Neuronal stem cell (in vitro differentiated cells): ENCODE measurements at regions not wholly inside any gene's neighbourhood (a gene's known extent, or its start where the extent isn't known, plus 50 kb on each side); places are given as distances from the start of the nearest gene placed in this dataset.

Experiments used
- DNase-seq: peaks from one replicate; pipeline ENCODE4 v3.0.0-alpha.2; 2013; ENCODE audit warnings: low spot score
- H2AFZ ChIP-seq: one replicate; pipeline ENCODE4 v1.6.1; 2013; ENCODE audit warnings: mild to moderate bottlenecking, low read length, inconsistent platforms
- H2AK5ac ChIP-seq: 2 replicates; pipeline ENCODE4 v1.6.1; 2013; ENCODE audit warnings: low read depth, mild to moderate bottlenecking, inconsistent platforms, low read length, moderate library complexity, mixed read lengths
- H2BK120ac ChIP-seq: 2 replicates; pipeline ENCODE4 v1.6.1; 2013; ENCODE audit warnings: low read depth, mild to moderate bottlenecking, inconsistent platforms, low read length, moderate library complexity, mixed read lengths
- H2BK12ac ChIP-seq: one replicate; pipeline ENCODE4 v1.6.1; 2013; ENCODE audit warnings: low read length, inconsistent platforms
- H2BK15ac ChIP-seq: 2 replicates; pipeline ENCODE4 v1.6.1; 2013; ENCODE audit warnings: mild to moderate bottlenecking, low read length, inconsistent platforms, mixed read lengths
- H2BK5ac ChIP-seq: one replicate; pipeline ENCODE4 v1.6.1; 2013; ENCODE audit warnings: inconsistent platforms, mild to moderate bottlenecking, low read length, moderate library complexity
- H3K14ac ChIP-seq: one replicate; pipeline ENCODE4 v1.6.1; 2013; ENCODE audit warnings: low read length, inconsistent platforms
- H3K18ac ChIP-seq: 2 replicates; pipeline ENCODE4 v1.6.1; 2013; ENCODE audit warnings: low read length, inconsistent platforms
- H3K23ac ChIP-seq: 2 replicates; pipeline ENCODE4 v1.6.1; 2013; ENCODE audit warnings: low read depth, mild to moderate bottlenecking, mixed read lengths, low read length, inconsistent platforms; ENCODE audit not compliant: poor library complexity
- H3K27ac ChIP-seq: replicated peaks from 3 replicates; pipeline ENCODE4 v1.5.1; 2013; ENCODE audit warnings: low read length, inconsistent platforms
- H3K27me3 ChIP-seq, 3 experiments: 2 replicates each; pipeline ENCODE4 v1.6.1; 2013; ENCODE audit warnings: low read length in 3 of 3, mild to moderate bottlenecking in 2 of 3, inconsistent platforms in 1 of 3, low read depth in 1 of 3, mixed read lengths in 1 of 3, moderate library complexity in 1 of 3; ENCODE audit not compliant: control insufficient read depth in 3 of 3, insufficient read depth in 3 of 3
- H3K36me3 ChIP-seq, 2 donors: replicated peaks in 1 of 2; 2 replicates each; pipeline ENCODE4 v1.6.1; 2013; ENCODE audit warnings: low read length in 2 of 2; ENCODE audit not compliant: control insufficient read depth in 2 of 2, insufficient read depth in 2 of 2
- H3K4ac ChIP-seq: 2 replicates; pipeline ENCODE4 v1.6.1; 2013; ENCODE audit warnings: inconsistent platforms, mild to moderate bottlenecking, low read length, moderate library complexity
- H3K4me1 ChIP-seq, 2 donors: 1 replicate in 1 of 2; 2 replicates in 1 of 2; pipeline ENCODE4 v1.6.1; 2013; ENCODE audit warnings: low read length in 2 of 2, low read depth in 1 of 2; ENCODE audit not compliant: control insufficient read depth in 2 of 2, insufficient read depth in 1 of 2
- H3K4me2 ChIP-seq: one replicate; pipeline ENCODE4 v1.6.1; 2013; ENCODE audit warnings: mild to moderate bottlenecking, low read length, inconsistent platforms; ENCODE audit not compliant: insufficient read depth, poor library complexity, severe bottlenecking
- H3K4me3 ChIP-seq, 2 donors: 2 replicates each; pipeline ENCODE4 v1.5.1; 2013; ENCODE audit warnings: low read length in 2 of 2, mild to moderate bottlenecking in 2 of 2, inconsistent platforms in 1 of 2, moderate library complexity in 1 of 2
- H3K79me1 ChIP-seq: one replicate; pipeline ENCODE4 v1.6.1; 2013; ENCODE audit warnings: low read depth, mild to moderate bottlenecking, inconsistent platforms, low read length, moderate library complexity
- H3K9ac ChIP-seq: one replicate; pipeline ENCODE4 v1.6.1; 2013; ENCODE audit warnings: mild to moderate bottlenecking, low read depth, low read length, inconsistent platforms; ENCODE audit not compliant: poor library complexity
- H3K9me3 ChIP-seq, 2 donors: replicated peaks in 1 of 2; 2 replicates each; pipeline versions ENCODE3 to v1.6.1; 2013; ENCODE audit warnings: low read length in 2 of 2, mild to moderate bottlenecking in 2 of 2, inconsistent platforms in 1 of 2, low read depth in 1 of 2, mixed read lengths in 1 of 2, moderate library complexity in 1 of 2; ENCODE audit not compliant: control insufficient read depth in 2 of 2, insufficient read depth in 1 of 2
- H4K8ac ChIP-seq: one replicate; pipeline ENCODE4 v1.6.1; 2013; ENCODE audit warnings: low read depth, mild to moderate bottlenecking, inconsistent platforms, low read length, moderate library complexity
- H4K91ac ChIP-seq: one replicate; pipeline ENCODE4 v1.6.1; 2013; ENCODE audit warnings: low read length, low read depth, mild to moderate bottlenecking, inconsistent platforms; ENCODE audit not compliant: poor library complexity
- WGBS, 2 donors: extraction: QIAGEN DNeasy Blood & Tissue Kit; methylation state at CpG; one replicate each; pipeline ENCODE4 v1.1.7; 2013; ENCODE audit warnings: missing lambda C conversion rate in 2 of 2, mixed read lengths in 1 of 2; ENCODE audit not compliant: insufficient read length in 2 of 2, insufficient replicate concordance in 1 of 2; ENCODE audit errors: extremely low coverage in 2 of 2; 5-methylcytosine and 5-hydroxymethylcytosine counted together

- Histone ChIP-seq H2BK5ac (no peak overlapping the region), H3K18ac (peak overlapping the region; percentile 79)
- no CpG with 5 or more reads among the region's 4 CpGs for WGBS, 2 donors
Measured at GRCh38 chr2:128665113-128665512, 346.4 kb upstream of the HS6ST1 start.

GRCh38 chr2:128666596-128666995 is 347.9 kb upstream of the HS6ST1 start:
- Histone ChIP-seq H2BK120ac (no peak overlapping the region), H2BK5ac (no peak overlapping the region), H4K91ac (no peak overlapping the region), H3K14ac (no peak overlapping the region), H3K23ac (no peak overlapping the region), H2BK15ac (no peak overlapping the region), H3K27ac (no peak overlapping the region), H3K4ac (no peak overlapping the region), H4K8ac (no peak overlapping the region), H2BK12ac (no peak overlapping the region), H3K9ac (no peak overlapping the region), H3K9me3 (peaks cover 0 to 13% of the 10 kb centered on the region in 2 donors), H2AFZ (peak overlapping the region; percentile 34), H3K36me3 (no peaks in the 10 kb centered on the region), H3K4me2 (no peak overlapping the region), H3K79me1 (no peaks in the 10 kb centered on the region), H3K4me1 (peaks cover 5 to 7% of the 10 kb centered on the region in 2 donors), H3K27me3 (no peaks in the 10 kb centered on the region), H3K4me3 (no peak overlapping the region), H2AK5ac (no peak overlapping the region), H3K18ac (no peak overlapping the region)
- DNase-seq: no peak
- WGBS, 2 donors: no CpG with 5 or more reads among the region's 6 CpGs

More at GRCh38 chr2:128665113-128665512, 346.4 kb upstream of the HS6ST1 start:
- H3K23ac ChIP-seq: no peak overlapping the region
- no peak for DNase-seq
- H2AK5ac ChIP-seq: peak overlapping the region; percentile 86
- H3K14ac ChIP-seq: peak overlapping the region; percentile 15
- peak overlapping the region; percentile 72 for H2BK15ac ChIP-seq
- no peaks in the 10 kb centered on the region for H3K79me1 ChIP-seq
- no peak overlapping the region for H3K4ac ChIP-seq
- H4K91ac ChIP-seq: no peak overlapping the region
- peak overlapping the region; percentile 62 for H2BK120ac ChIP-seq
- H3K4me2 ChIP-seq: no peak overlapping the region
- no peak overlapping the region for H4K8ac ChIP-seq
- H3K36me3 ChIP-seq: no peaks in the 10 kb centered on the region
- peaks cover 0 to 13% of the 10 kb centered on the region in 2 donors for H3K9me3 ChIP-seq
- no peak overlapping the region for H3K9ac ChIP-seq
- peaks cover 5 to 7% of the 10 kb centered on the region in 2 donors for H3K4me1 ChIP-seq
- no peak overlapping the region for H3K27ac ChIP-seq
- H2BK12ac ChIP-seq: peak overlapping the region; percentile 82
- no peak overlapping the region for H3K4me3 ChIP-seq
- peak overlapping the region; percentile 80 for H2AFZ ChIP-seq
- H3K27me3 ChIP-seq: no peaks in the 10 kb centered on the region

GRCh38 chr2:128667391-128667790 is 348.7 kb upstream of the HS6ST1 start:
- Histone ChIP-seq H2BK5ac (no peak overlapping the region), H3K23ac (no peak overlapping the region), H3K4me3 (no peak overlapping the region), H3K9me3 (peaks cover 0 to 13% of the 10 kb centered on the region in 2 donors), H2AK5ac (no peak overlapping the region), H4K91ac (no peak overlapping the region), H2BK15ac (no peak overlapping the region), H3K18ac (no peak overlapping the region), H2BK120ac (no peak overlapping the region), H3K79me1 (no peaks in the 10 kb centered on the region), H3K4me2 (no peak overlapping the region), H3K14ac (no peak overlapping the region), H3K27ac (no peak overlapping the region), H3K27me3 (no peaks in the 10 kb centered on the region), H3K4me1 (peaks cover 3 to 4% of the 10 kb centered on the region in 2 donors), H3K9ac (no peak overlapping the region), H2AFZ (no peak overlapping the region), H3K4ac (no peak overlapping the region), H3K36me3 (no peaks in the 10 kb centered on the region), H2BK12ac (no peak overlapping the region), H4K8ac (no peak overlapping the region)
- no CpG with 5 or more reads among the region's 7 CpGs for WGBS, 2 donors
- DNase-seq: no peak

- no peak overlapping the region for H3K27ac ChIP-seq
- H2BK15ac ChIP-seq: no peak overlapping the region
- no peaks in the 10 kb centered on the region for H3K79me1 ChIP-seq
- no peak overlapping the region for H2AFZ ChIP-seq
- H2BK120ac ChIP-seq: no peak overlapping the region
- peak overlapping the region; percentile 71 for H3K18ac ChIP-seq
- H3K36me3 ChIP-seq: no peaks in the 10 kb centered on the region
- no peak overlapping the region for H3K23ac ChIP-seq
- no peak overlapping the region for H2BK5ac ChIP-seq
- no peak overlapping the region for H3K4ac ChIP-seq
- no peak overlapping the region for H2BK12ac ChIP-seq
- H3K4me3 ChIP-seq: no peak overlapping the region
- no peak overlapping the region for H4K91ac ChIP-seq
- H3K9ac ChIP-seq: no peak overlapping the region
- no peaks in the 10 kb centered on the region for H3K27me3 ChIP-seq
- H3K4me2 ChIP-seq: no peak overlapping the region
- DNase-seq: no peak
- H3K9me3 ChIP-seq: peaks cover 0 to 10% of the 10 kb centered on the region in 2 donors
- no CpG with 5 or more reads among the region's 2 CpGs for WGBS, 2 donors
- no peak overlapping the region for H3K14ac ChIP-seq
- H2AK5ac ChIP-seq: no peak overlapping the region
- H4K8ac ChIP-seq: no peak overlapping the region
- peaks cover 2 to 3% of the 10 kb centered on the region in 2 donors for H3K4me1 ChIP-seq
Measured at GRCh38 chr2:128668946-128669345, 350.3 kb upstream of the HS6ST1 start.
